ENCODE measurements at regions not wholly inside any gene's neighbourhood (a gene's known extent, or its start where the extent isn't known, plus 50 kb on each side); places are given as distances from the start of the nearest gene placed in this dataset.

DNA sequence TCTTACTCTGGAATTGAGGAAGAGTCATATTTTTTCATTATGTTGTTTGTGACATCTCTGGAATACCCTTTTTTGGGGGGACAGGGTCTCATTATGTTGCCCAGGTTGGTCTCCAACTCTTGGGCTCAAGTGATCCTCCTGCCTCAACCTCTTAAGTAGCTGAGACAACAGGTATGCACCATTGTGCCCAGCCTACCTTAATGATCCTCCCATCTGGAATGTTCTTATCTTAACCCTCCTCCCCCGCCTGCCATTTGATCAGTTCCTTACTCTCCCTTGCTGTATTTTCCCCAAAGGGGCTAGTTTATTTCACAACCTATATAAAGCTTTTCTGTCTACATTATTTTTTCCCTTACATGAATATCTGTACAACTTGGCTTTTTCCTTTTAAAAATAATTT, 594.7 kb downstream of the METTL15 start:
- Histone ChIP-seq H3K9me3 (no peaks in the 10 kb centered on the region), H3K4me3 (ENCODE audit: low read depth, low read length) (no peak overlapping the region), H3K4me1 (peaks cover 3% of the 10 kb centered on the region; the same call in 1 of the 2 replicates), H3K27me3 (replicated peaks; ENCODE audit: control insufficient read depth, insufficient read depth, low read length) (no peaks in the 10 kb centered on the region), H3K36me3 (ENCODE audit: control insufficient read depth, insufficient read depth, low read length) (no peaks in the 10 kb centered on the region)
- DNase-seq: no peak
- BruUV-seq (replicated peaks): no TSS peak
- POLR2A ChIA-PET: interaction anchor here (0.6 kb wide), 1 partner anchor 82 kb away, joined by 3 read pairs; no protein-coding TSS in a partner anchor
- Mint-ChIP-seq H3K27ac (ENCODE audit: unreplicated experiment) (no peak overlapping the region), H3K4me1 (ENCODE audit: low read depth, unreplicated experiment) (peaks cover 15% of the 10 kb centered on the region), H3K4me3 (ENCODE audit: unreplicated experiment) (no peak overlapping the region), H3K9me3 (ENCODE audit: unreplicated experiment) (peaks cover 27% of the 10 kb centered on the region), H3K27me3 (ENCODE audit: insufficient read depth, unreplicated experiment) (no peaks in the 10 kb centered on the region), H3K36me3 (ENCODE audit: insufficient read depth, unreplicated experiment) (peaks cover 5% of the 10 kb centered on the region)
- TF ChIP-seq, protein P1, sequence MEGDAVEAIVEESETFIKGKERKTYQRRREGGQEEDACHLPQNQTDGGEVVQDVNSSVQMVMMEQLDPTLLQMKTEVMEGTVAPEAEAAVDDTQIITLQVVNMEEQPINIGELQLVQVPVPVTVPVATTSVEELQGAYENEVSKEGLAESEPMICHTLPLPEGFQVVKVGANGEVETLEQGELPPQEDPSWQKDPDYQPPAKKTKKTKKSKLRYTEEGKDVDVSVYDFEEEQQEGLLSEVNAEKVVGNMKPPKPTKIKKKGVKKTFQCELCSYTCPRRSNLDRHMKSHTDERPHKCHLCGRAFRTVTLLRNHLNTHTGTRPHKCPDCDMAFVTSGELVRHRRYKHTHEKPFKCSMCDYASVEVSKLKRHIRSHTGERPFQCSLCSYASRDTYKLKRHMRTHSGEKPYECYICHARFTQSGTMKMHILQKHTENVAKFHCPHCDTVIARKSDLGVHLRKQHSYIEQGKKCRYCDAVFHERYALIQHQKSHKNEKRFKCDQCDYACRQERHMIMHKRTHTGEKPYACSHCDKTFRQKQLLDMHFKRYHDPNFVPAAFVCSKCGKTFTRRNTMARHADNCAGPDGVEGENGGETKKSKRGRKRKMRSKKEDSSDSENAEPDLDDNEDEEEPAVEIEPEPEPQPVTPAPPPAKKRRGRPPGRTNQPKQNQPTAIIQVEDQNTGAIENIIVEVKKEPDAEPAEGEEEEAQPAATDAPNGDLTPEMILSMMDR (IDR thresholded peaks at IDR 0.05; ENCODE audit: insufficient read depth in 1 of 2, low read depth in 1 of 2, low read length in 1 of 2, severe bottlenecking in 1 of 2, unreplicated experiment in 1 of 2): no peak
- CTCF ChIA-PET: no interaction called here
- intact Hi-C loops (cut with micrococcal nuclease; ENCODE audit: unreplicated experiment): no loop called here

DNA sequence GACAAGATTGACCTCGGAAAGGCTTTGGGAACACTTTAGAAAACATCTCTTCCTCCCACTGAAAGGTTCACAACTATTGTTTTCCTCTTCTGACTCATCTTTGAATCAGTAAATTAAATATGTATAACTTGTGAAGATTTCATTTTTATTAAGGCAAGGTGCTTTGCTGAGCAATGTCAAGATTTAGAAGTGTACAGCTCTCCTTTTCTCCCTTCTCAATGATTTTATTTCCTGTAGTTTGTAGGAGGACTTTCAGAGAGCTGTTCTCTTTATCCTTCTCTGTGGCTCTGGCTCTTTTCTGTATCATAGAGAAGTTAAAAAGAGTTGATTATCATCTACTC, 594.2 kb downstream of the METTL15 start:
- Mint-ChIP-seq H3K27me3 (ENCODE audit: insufficient read depth, unreplicated experiment) (no peaks in the 10 kb centered on the region), H3K9me3 (ENCODE audit: unreplicated experiment) (peaks cover 28% of the 10 kb centered on the region), H3K27ac (ENCODE audit: unreplicated experiment) (no peak overlapping the region), H3K4me3 (ENCODE audit: unreplicated experiment) (no peak overlapping the region), H3K4me1 (ENCODE audit: low read depth, unreplicated experiment) (peaks cover 20% of the 10 kb centered on the region), H3K36me3 (ENCODE audit: insufficient read depth, unreplicated experiment) (peaks cover 5% of the 10 kb centered on the region)
- DNase-seq: no peak
- H3K27me3 ChIP-seq (replicated peaks; ENCODE audit: control insufficient read depth, insufficient read depth, low read length): no peaks in the 10 kb centered on the region
- intact Hi-C loops (cut with micrococcal nuclease; ENCODE audit: unreplicated experiment): no loop called here
- BruUV-seq (replicated peaks): no TSS peak
- no peak overlapping the region for H3K4me3 ChIP-seq (ENCODE audit: low read depth, low read length)
- H3K36me3 ChIP-seq (ENCODE audit: control insufficient read depth, insufficient read depth, low read length): no peaks in the 10 kb centered on the region
- H3K9me3 ChIP-seq: no peaks in the 10 kb centered on the region
- POLR2A ChIA-PET: interaction anchor here (0.6 kb wide), 1 partner anchor 82 kb away, joined by 3 read pairs; no protein-coding TSS in a partner anchor
- H3K4me1 ChIP-seq: peaks cover 3% of the 10 kb centered on the region; the same call in 1 of the 2 replicates
- CTCF ChIA-PET: no interaction called here
- TF ChIP-seq, protein P1 (IDR thresholded peaks at IDR 0.05; ENCODE audit: insufficient read depth in 1 of 2, low read depth in 1 of 2, low read length in 1 of 2, severe bottlenecking in 1 of 2, unreplicated experiment in 1 of 2): no peak

DNA sequence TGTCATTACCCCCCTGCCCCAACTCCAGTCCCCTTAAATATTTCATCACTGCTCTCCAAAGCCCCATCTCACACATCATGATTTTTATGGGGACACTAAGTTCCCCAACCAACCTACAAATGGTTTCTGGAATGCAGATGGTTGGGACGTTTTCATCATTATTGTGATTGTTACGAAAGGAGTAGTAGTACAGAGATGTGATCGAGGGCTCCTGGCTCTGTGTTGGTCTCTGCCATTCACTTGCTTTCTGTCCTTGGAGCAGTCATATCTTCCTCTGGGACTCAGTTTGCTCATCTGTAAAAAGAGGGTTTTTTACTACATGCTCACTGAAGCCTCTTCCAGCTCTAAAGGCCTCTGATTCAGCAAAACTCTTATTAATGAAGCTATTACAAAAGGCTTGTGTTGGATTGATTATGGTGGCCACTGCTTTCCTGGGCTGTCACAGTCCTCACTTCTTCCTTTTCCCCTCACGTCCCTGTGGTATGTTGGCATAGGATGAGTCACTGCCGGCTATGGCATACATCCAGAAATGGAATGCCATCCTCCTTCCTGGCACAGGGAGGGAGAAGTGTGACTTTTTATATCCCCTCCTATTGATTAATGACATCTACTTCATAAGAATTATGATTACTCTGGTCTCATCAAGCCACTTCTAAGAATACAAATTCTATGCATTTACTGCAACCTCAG, 593.7 kb downstream of the METTL15 start:
- ChIA-PET POLR2A (no interaction called here), CTCF (no interaction called here)
- no peak for DNase-seq
- Mint-ChIP-seq H3K9me3 (ENCODE audit: unreplicated experiment) (peaks cover 28% of the 10 kb centered on the region), H3K4me1 (ENCODE audit: low read depth, unreplicated experiment) (peaks cover 23% of the 10 kb centered on the region), H3K4me3 (ENCODE audit: unreplicated experiment) (no peak overlapping the region), H3K27ac (ENCODE audit: unreplicated experiment) (no peak overlapping the region), H3K36me3 (ENCODE audit: insufficient read depth, unreplicated experiment) (peaks cover 5% of the 10 kb centered on the region), H3K27me3 (ENCODE audit: insufficient read depth, unreplicated experiment) (no peaks in the 10 kb centered on the region)
- BruUV-seq (replicated peaks): no TSS peak
- H3K4me1 ChIP-seq: peaks cover 3% of the 10 kb centered on the region; the same call in 1 of the 2 replicates
- no peak overlapping the region for H3K4me3 ChIP-seq (ENCODE audit: low read depth, low read length)
- no peaks in the 10 kb centered on the region for H3K36me3 ChIP-seq (ENCODE audit: control insufficient read depth, insufficient read depth, low read length)
- no peaks in the 10 kb centered on the region for H3K9me3 ChIP-seq
- TF ChIP-seq, protein P1 (IDR thresholded peaks at IDR 0.05; ENCODE audit: insufficient read depth in 1 of 2, low read depth in 1 of 2, low read length in 1 of 2, severe bottlenecking in 1 of 2, unreplicated experiment in 1 of 2): no peak
- H3K27me3 ChIP-seq (replicated peaks; ENCODE audit: control insufficient read depth, insufficient read depth, low read length): no peaks in the 10 kb centered on the region
- intact Hi-C loops (cut with micrococcal nuclease; ENCODE audit: unreplicated experiment): no loop called here

Data from Caco-2 (cell line).